ENCODE measurements at regions not wholly inside any gene's neighbourhood (a gene's known extent, or its start where the extent isn't known, plus 50 kb on each side); places are given as distances from the start of the nearest gene placed in this dataset.

DNA sequence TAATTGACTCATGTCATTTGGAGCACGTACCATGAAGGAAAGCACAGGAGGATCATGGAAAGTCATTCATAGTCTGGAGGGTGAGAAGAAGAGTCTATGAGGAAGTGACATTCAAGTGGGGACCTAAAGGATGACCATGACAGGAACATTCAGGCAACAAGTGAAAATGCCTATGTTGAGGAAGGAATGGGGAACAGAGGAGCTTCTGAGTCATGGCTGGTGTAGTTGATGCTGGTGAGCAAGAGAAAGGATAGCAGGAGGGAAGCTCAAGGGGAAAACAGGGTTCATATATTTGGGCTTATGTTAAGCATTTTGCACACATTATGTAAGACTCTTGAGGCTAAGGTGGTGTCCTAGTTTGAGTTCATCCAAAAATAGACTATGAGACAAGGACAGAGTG lies 318.6 kb downstream of the HNRNPD start:
- in situ Hi-C loops (cut with MboI), result no loop called here
- FAIRE-seq, result no peak
- H2AFZ ChIP-seq (ENCODE audit: control insufficient read depth, low read depth, low read length), result no peak overlapping the region
- no TSS peak for BruUV-seq (replicated peaks)
- H4K20me1 ChIP-seq (ENCODE audit: control insufficient read depth, insufficient read depth), result no peaks in the 10 kb centered on the region
- WGBS (ENCODE audit: insufficient coverage, insufficient replicate concordance, low lambda C conversion rate, missing lambda C conversion rate), result 0% methylated on average over 1 of the region's 1 CpG
- H3K4me3 ChIP-seq, result no peak overlapping the region
- POLR2A ChIA-PET, result no interaction called here
- no peak for DNase-seq (ENCODE audit: low read depth, low spot score)
- no peak overlapping the region for H3K9ac ChIP-seq (ENCODE audit: control insufficient read depth, insufficient read depth, low read length)
- no peaks in the 10 kb centered on the region for H3K27me3 ChIP-seq (replicated peaks in 1 of 2; ENCODE audit: control insufficient read depth in 2 of 2, insufficient read depth in 2 of 2, low read length in 1 of 2)
- H3K27ac ChIP-seq (ENCODE audit: control insufficient read depth, insufficient read depth), result no peak overlapping the region
- H3K79me2 ChIP-seq (ENCODE audit: control insufficient read depth, insufficient read depth, low read length), result no peaks in the 10 kb centered on the region
- TF ChIP-seq ASH2L (IDR thresholded peaks at IDR 0.05; ENCODE audit: borderline replicate concordance, low read depth) (no peak), ZBTB33 (IDR thresholded peaks at IDR 0.05) (no peak), CBX5 (IDR thresholded peaks at IDR 0.05; ENCODE audit: low read depth) (no peak), SPI1 (IDR thresholded peaks at IDR 0.05; ENCODE audit: borderline replicate concordance, insufficient read depth, low read depth, low read length) (no peak), ATF7 (IDR thresholded peaks at IDR 0.05; ENCODE audit: low read depth) (no peak), RUNX3 (IDR thresholded peaks at IDR 0.05; ENCODE audit: low read length) (no peak), PBX3 (IDR thresholded peaks at IDR 0.05; ENCODE audit: insufficient replicate concordance, low read depth, low read length) (no peak), CREM (IDR thresholded peaks at IDR 0.05; ENCODE audit: low read depth) (no peak), SMAD5 (IDR thresholded peaks at IDR 0.05; ENCODE audit: low read depth) (no peak), ZZZ3 (IDR thresholded peaks at IDR 0.05; ENCODE audit: control insufficient read depth, insufficient read length, low read depth) (no peak), LARP7 (IDR thresholded peaks at IDR 0.05) (no peak), HCFC1 (IDR thresholded peaks at IDR 0.05; ENCODE audit: low read length) (no peak), KLF5 (IDR thresholded peaks at IDR 0.05; ENCODE audit: partially characterized antibody) (no peak)
- TF ChIP-seq, protein P1, sequence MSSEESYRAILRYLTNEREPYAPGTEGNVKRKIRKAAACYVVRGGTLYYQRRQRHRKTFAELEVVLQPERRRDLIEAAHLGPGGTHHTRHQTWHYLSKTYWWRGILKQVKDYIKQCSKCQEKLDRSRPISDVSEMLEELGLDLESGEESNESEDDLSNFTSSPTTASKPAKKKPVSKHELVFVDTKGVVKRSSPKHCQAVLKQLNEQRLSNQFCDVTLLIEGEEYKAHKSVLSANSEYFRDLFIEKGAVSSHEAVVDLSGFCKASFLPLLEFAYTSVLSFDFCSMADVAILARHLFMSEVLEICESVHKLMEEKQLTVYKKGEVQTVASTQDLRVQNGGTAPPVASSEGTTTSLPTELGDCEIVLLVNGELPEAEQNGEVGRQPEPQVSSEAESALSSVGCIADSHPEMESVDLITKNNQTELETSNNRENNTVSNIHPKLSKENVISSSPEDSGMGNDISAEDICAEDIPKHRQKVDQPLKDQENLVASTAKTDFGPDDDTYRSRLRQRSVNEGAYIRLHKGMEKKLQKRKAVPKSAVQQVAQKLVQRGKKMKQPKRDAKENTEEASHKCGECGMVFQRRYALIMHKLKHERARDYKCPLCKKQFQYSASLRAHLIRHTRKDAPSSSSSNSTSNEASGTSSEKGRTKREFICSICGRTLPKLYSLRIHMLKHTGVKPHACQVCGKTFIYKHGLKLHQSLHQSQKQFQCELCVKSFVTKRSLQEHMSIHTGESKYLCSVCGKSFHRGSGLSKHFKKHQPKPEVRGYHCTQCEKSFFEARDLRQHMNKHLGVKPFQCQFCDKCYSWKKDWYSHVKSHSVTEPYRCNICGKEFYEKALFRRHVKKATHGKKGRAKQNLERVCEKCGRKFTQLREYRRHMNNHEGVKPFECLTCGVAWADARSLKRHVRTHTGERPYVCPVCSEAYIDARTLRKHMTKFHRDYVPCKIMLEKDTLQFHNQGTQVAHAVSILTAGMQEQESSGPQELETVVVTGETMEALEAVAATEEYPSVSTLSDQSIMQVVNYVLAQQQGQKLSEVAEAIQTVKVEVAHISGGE (CRISPR knock-in tag; IDR thresholded peaks at IDR 0.05), result no peak
- intact Hi-C loops (cut with micrococcal nuclease; ENCODE audit: unreplicated experiment), result no loop called here
- H3K4me2 ChIP-seq (ENCODE audit: control insufficient read depth, insufficient read depth), result no peak overlapping the region
- H3K9me3 ChIP-seq (replicated peaks; ENCODE audit: control insufficient read depth, insufficient read depth, low read length), result no peaks in the 10 kb centered on the region; the same call in 2 of the 3 replicates
- CTCF ChIA-PET, result no interaction called here
- SMC1A ChIA-PET (ENCODE audit: uncharacterized antibody, unreplicated experiment), result no interaction called here
- RAD21 ChIA-PET (ENCODE audit: unreplicated experiment), result no interaction called here
- H3K36me3 ChIP-seq (ENCODE audit: control insufficient read depth in 2 of 2, insufficient read depth in 2 of 2, low read length in 1 of 2), result no peaks in the 10 kb centered on the region
- ATAC-seq, result no peak
- H3K4me1 ChIP-seq (ENCODE audit: control insufficient read depth, insufficient read depth, low read length), result no peaks in the 10 kb centered on the region

Measured in GM12878 (cell line).